GM20000 (cell line): ENCODE measurements at regions not wholly inside any gene's neighbourhood (a gene's known extent, or its start where the extent isn't known, plus 50 kb on each side); places are given as distances from the start of the nearest gene placed in this dataset.

ENCODE experiments used
- DNase-seq: peaks from one replicate; pipeline ENCODE4 v3.0.0; 2012; ENCODE audit warnings: low spot score
- TF ChIP-seq, protein P1 (sequence below): IDR thresholded peaks from 2 replicates; pipeline ENCODE4 v1.5.1; 2012; ENCODE audit warnings: mild to moderate bottlenecking, control low read depth; ENCODE audit errors: extremely low read depth, missing control alignments

DNA sequence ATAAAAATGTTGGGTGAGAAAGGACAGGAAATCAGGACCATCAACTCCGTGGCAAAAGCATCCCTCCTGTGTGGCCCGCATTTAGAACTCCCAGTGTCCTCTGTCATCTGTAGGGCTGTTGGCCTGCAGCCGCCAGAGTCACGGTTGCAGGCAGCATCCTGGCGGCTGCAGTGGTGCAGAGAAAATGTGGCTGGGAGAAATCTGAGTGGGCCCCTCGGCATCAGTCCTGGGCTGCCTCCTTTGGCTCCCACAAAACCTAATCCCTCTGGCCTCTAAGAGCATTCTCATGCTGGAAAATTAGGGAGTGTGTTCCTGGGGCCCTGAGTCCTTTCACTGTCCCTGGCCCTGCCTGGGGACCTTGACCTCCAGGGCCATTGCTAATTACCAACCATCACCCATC lies 121.9 kb downstream of the WT1 start:
- DNase-seq, result no peak
- TF ChIP-seq, protein P1, sequence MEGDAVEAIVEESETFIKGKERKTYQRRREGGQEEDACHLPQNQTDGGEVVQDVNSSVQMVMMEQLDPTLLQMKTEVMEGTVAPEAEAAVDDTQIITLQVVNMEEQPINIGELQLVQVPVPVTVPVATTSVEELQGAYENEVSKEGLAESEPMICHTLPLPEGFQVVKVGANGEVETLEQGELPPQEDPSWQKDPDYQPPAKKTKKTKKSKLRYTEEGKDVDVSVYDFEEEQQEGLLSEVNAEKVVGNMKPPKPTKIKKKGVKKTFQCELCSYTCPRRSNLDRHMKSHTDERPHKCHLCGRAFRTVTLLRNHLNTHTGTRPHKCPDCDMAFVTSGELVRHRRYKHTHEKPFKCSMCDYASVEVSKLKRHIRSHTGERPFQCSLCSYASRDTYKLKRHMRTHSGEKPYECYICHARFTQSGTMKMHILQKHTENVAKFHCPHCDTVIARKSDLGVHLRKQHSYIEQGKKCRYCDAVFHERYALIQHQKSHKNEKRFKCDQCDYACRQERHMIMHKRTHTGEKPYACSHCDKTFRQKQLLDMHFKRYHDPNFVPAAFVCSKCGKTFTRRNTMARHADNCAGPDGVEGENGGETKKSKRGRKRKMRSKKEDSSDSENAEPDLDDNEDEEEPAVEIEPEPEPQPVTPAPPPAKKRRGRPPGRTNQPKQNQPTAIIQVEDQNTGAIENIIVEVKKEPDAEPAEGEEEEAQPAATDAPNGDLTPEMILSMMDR, result no peak

DNA sequence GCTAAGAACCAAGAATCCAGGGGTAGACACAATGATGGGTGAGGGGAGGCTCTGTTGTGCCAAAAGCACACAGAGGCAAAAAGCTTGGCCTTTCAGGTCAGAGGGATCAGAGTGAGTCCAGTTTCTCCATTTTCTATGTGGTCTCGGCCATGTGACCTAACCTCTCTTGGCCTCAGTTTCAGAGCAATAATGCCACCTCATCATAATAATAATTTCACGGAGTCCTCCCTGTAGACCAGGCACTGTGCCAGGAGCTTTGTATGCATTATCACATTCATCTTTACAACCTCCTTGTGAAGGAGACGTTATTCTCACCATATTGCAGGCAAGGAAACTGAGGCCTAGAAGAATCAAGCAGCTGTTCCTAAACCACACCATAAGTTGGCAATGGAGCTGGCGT lies 120.2 kb downstream of the WT1 start:
- TF ChIP-seq, protein P1, result no peak
- DNase-seq, result no peak

DNA sequence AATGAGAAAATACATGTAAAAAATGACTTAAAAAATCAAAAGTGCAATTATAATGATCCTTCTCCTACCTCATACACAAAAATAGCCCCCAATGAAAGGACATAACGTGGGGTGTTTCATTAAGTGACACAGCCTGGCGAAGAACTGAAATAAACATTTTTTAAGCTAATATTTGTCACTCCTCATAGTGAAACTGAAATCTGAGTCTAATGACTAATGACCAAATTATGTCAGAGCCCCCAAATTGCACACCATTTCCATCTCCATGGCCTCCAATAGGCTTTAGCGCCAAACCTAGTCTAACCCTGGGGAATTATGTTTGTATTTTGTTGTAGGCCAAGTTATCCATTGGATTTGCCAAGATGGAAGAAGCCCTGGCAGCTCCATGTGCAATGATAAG lies 119.1 kb downstream of the WT1 start:
- TF ChIP-seq, protein P1, result no peak
- peak; percentile 40 for DNase-seq

DNA sequence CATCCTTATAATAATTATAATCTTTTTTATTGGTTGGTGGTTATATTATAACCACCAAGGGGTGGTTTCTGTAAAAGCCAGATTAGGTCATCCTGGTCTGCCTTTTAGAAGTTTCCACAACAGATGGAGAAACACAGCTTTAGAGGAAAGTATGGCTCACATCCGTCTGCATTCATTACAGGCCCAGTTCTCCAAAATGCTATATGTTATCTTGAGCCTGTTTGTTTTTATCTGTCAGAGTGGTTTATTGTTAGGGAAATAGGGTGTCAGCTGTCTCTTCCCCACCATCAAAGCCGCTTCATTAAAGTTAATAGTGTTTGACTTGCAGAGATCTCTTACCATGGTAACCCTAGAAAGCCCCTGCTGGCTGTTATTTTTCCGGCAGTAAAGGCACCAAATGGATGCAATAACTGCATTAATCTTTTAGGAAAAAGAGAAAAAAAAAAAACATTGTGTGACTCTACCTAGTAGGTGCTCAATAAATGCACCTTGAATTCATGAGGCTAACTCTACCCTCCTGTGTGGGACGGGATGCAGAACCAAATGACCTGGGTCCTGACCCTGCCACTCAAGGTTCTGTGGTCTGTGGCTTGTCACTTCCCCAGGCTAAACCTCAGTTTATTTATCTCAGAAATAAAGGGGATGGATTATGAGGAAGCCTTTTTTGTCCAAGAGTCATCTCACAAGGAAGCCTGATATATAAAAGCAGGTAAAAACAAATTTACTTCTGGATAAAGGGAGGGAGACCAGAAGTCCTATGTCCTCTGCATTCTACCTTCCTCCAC lies 118.3 kb downstream of the WT1 start:
- TF ChIP-seq, protein P1, result no peak
- DNase-seq, result no peak

DNA sequence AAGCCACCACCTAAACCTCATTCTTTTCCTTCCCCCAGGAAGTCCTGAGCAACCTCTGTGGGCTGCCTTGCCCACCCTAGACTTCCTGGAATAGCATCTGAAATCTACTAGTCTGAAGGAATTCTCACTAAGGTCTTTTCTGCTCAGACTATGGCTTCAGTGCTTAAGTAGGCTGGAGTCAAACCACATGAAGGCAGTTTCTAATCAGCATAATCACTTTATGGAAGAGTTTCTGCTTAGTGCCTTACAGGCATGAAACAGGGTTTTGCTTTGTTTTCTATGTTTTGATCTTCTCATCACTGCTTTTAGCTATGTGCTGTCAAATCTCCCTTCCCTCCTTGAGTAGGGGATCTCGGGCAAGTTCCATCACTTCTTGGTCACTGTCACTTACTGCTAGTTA lies 117.7 kb downstream of the WT1 start:
- TF ChIP-seq, protein P1, result no peak
- no peak for DNase-seq

DNA sequence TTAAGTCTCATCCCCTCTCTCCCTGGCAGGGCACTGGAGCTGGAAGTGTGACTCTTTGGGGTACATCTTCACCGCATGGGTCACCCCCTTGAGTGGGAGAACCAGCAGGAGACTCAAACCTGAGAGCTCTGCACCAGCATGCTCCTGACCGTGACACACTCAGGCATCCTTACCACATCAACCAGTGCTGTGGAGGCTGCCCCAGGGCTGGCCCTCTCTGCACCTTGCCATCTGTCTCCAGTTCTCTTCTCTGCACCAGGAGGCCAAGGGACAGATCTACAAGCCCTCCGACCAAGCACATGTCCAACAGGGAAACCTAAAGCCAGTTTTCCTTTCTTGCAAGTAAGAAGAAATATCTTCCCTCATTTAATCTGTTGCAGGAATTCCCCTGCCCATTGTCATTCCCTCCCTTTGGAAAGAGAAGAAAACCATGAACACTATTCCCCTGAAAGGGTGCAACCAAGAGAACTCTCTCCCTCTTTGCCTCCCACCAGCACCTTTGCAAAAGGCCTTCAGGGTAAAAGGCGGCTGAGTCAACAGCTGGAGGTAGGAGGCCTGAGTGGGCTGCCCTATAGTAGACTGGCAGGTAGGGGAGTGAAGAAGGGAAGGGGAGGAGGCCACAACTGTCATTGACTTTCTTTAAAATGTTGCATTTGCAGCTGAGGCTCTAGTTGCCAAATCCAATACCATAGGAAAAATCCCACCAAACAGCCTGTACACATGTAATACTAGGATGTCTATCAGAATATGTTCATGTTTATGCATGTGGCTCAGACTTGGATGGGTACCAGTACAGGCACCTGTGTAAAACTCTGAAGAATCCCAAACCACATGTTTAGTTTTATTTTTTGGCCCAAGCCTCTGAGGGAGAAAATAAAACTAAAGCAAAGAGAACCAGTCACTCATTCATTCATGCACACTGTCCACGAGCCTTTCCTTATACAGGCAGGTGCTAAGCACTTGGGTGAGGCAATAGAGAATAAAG lies 117.0 kb downstream of the WT1 start:
- TF ChIP-seq, protein P1, result no peak
- no peak for DNase-seq

DNA sequence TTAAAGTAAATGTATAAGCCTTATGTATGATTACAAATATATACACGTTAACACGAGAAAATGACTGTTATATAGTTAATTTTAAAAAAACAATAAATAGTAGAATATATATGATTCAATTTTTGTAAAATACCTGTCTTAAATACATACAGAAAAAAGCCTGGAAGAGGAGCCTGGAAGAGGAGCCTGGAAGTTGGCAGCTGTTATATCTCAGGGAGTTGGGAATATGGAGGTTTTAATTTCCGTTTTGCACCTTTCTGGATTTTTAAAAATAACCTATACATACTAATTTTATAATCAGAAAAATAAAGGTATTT lies 111.6 kb downstream of the WT1 start:
- TF ChIP-seq, protein P1, result no peak
- no peak for DNase-seq
